SK-N-SH (cell line): ENCODE measurements at regions not wholly inside any gene's neighbourhood (a gene's known extent, or its start where the extent isn't known, plus 50 kb on each side); places are given as distances from the start of the nearest gene placed in this dataset.

Experiments
- CTCF ChIA-PET: fragments of 300-600, 350-600 bp; formaldehyde crosslinking; extraction: SDS; loops from one replicate; lab custom pipeline; 2021; lab: Yijun Ruan, JAX
- POLR2A ChIA-PET: fragments of 350-600 bp; sonication (Branson Sonifier 250); formaldehyde crosslinking; extraction: SDS; loops from one replicate; lab custom pipeline; 2020; ENCODE audit warnings: antibody characterized with exemption, inconsistent platforms; lab: Yijun Ruan, JAX
- DNase-seq: peaks from one replicate; pipeline ENCODE4 v3.0.0; 2012
- H2AFZ ChIP-seq: fragments of 200-600 bp; sonication (generic); 2 replicates; pipeline ENCODE4 v1.8.1; 2016; ENCODE audit warnings: antibody characterized with exemption, mild to moderate bottlenecking, low read depth
- H3F3A ChIP-seq: fragments of 200-600 bp; sonication (generic); replicated peaks from 2 replicates; pipeline ENCODE3; 2016; ENCODE audit warnings: antibody characterized with exemption, mild to moderate bottlenecking; ENCODE audit not compliant: insufficient read depth
- H3K27ac ChIP-seq, 2 experiments: fragments of 200-500 bp in 1 of 2; fragments of 200-600 bp in 1 of 2; sonication (Bioruptor generic) in 1 of 2; sonication (generic), shearing (Covaris generic) in 1 of 2; 2 replicates each; pipeline versions ENCODE4 v1.5.1 to v1.6.1; 2014 to 2016; ENCODE audit warnings: low read depth in 2 of 2, inconsistent platforms in 1 of 2, low read length in 1 of 2, mild to moderate bottlenecking in 1 of 2, mixed read lengths in 1 of 2
- H3K27me3 ChIP-seq: fragments of 200-600 bp; sonication (generic), shearing (Covaris generic); 2 replicates; pipeline ENCODE4 v1.6.1; 2016; ENCODE audit warnings: mixed run types; ENCODE audit not compliant: insufficient read depth
- H3K36me3 ChIP-seq, 2 experiments: fragments of 200-500 bp in 1 of 2; fragments of 200-600 bp in 1 of 2; sonication (Bioruptor generic) in 1 of 2; sonication (generic) in 1 of 2; replicated peaks in 1 of 2; 2 replicates each; pipeline versions ENCODE3 to v1.5.1; 2014 to 2016; ENCODE audit warnings: low read length in 1 of 2, mild to moderate bottlenecking in 1 of 2; ENCODE audit not compliant: insufficient read depth in 2 of 2, control insufficient read depth in 1 of 2
- H3K4me1 ChIP-seq, 2 experiments: fragments of 200-500 bp in 1 of 2; fragments of 200-600 bp in 1 of 2; sonication (Bioruptor generic) in 1 of 2; sonication (generic), shearing (Covaris generic) in 1 of 2; 2 replicates each; pipeline versions ENCODE4 v1.5.1 to v1.6.1; 2014 to 2016; ENCODE audit warnings: low read depth in 1 of 2, low read length in 1 of 2, mixed run types in 1 of 2; ENCODE audit not compliant: insufficient read depth in 2 of 2, control insufficient read depth in 1 of 2
- H3K4me2 ChIP-seq: fragments of 200-600 bp; sonication (generic), shearing (Covaris generic); 2 replicates; pipeline ENCODE4 v1.6.1; 2017; ENCODE audit warnings: mixed run types
- H3K4me3 ChIP-seq, 2 experiments: fragments of 200-500 bp in 1 of 2; fragments of 200-600 bp in 1 of 2; sonication (Bioruptor generic) in 1 of 2; sonication (generic), shearing (Covaris generic) in 1 of 2; 2 replicates each; pipeline versions ENCODE4 v1.5.1 to v1.8.1; 2014 to 2016; ENCODE audit warnings: low read depth in 2 of 2, inconsistent platforms in 1 of 2, low read length in 1 of 2, mild to moderate bottlenecking in 1 of 2, mixed read lengths in 1 of 2, moderate library complexity in 1 of 2
- H3K79me2 ChIP-seq: fragments of 200-600 bp; sonication (generic); 2 replicates; pipeline ENCODE4 v1.8.1; 2017; ENCODE audit warnings: mild to moderate bottlenecking; ENCODE audit not compliant: insufficient read depth
- H3K9ac ChIP-seq: fragments of 200-600 bp; sonication (generic); 2 replicates; pipeline ENCODE4 v1.6.1; 2017; ENCODE audit warnings: mixed run types
- H3K9me2 ChIP-seq: fragments of 200-600 bp; sonication (generic); 2 replicates; pipeline ENCODE4 v1.6.1; 2017; ENCODE audit warnings: mixed run types
- H3K9me3 ChIP-seq: fragments of 200-600 bp; sonication (generic); 2 replicates; pipeline ENCODE4 v1.6.1; 2017; ENCODE audit warnings: mixed run types, mild to moderate bottlenecking, moderate library complexity
- H4K20me1 ChIP-seq: fragments of 200-600 bp; sonication (generic); 2 replicates; pipeline ENCODE4 v1.6.1; 2017; ENCODE audit warnings: mild to moderate bottlenecking, mixed run types; ENCODE audit not compliant: insufficient read depth
- CHD2 ChIP-seq: fragments of 150-350 bp; IDR thresholded peaks from 2 replicates; pipeline ENCODE4 v1.6.1; 2018; ENCODE audit warnings: low read length; ENCODE audit not compliant: partially characterized antibody
- ELF1 ChIP-seq: IDR thresholded peaks from 2 replicates; pipeline ENCODE4 v1.4.0; 2012
- EZH2phosphoT487 ChIP-seq: fragments of 200-600 bp; sonication (generic); IDR thresholded peaks from 2 replicates; pipeline ENCODE4 v1.6.1; 2017; ENCODE audit warnings: low read depth, mixed run types, mild to moderate bottlenecking, antibody characterized with exemption, moderate library complexity, borderline replicate concordance
- NFIC ChIP-seq: IDR thresholded peaks from 2 replicates; pipeline ENCODE4 v1.4.0; 2012; ENCODE audit warnings: borderline replicate concordance
- REST ChIP-seq: IDR thresholded peaks from 2 replicates; pipeline ENCODE4 v1.6.1; 2012; ENCODE audit warnings: mild to moderate bottlenecking, low read depth, low read length, moderate library complexity
- RFX5 ChIP-seq: IDR thresholded peaks from 2 replicates; pipeline ENCODE4 v1.6.1; 2012; ENCODE audit warnings: mild to moderate bottlenecking, improper control_type of control experiment, low read length
- SIN3A ChIP-seq: IDR thresholded peaks from 2 replicates; pipeline ENCODE4 v1.6.1; 2012; ENCODE audit warnings: low read depth, mild to moderate bottlenecking, low read length, moderate library complexity, borderline replicate concordance
- USF1 ChIP-seq: IDR thresholded peaks from 2 replicates; pipeline ENCODE4 v1.4.0; 2012; ENCODE audit warnings: low read depth, borderline replicate concordance
- USF2 ChIP-seq: fragments of 150-350 bp; IDR thresholded peaks from 2 replicates; pipeline ENCODE4 v1.6.1; 2017; ENCODE audit warnings: antibody characterized with exemption, low read length, low read depth, borderline replicate concordance
- WGBS: methylation state at CpG from one replicate; pipeline ENCODE4 v1.1.6; 2017; ENCODE audit warnings: low lambda C conversion rate; 5-methylcytosine and 5-hydroxymethylcytosine counted together

GRCh38 chr6:145286916-145287315 is 448.4 kb downstream of the EPM2A start:
- Histone ChIP-seq H3K4me2 (no peak overlapping the region), H3K4me1 (no peaks in the 10 kb centered on the region), H3K9me3 (no peaks in the 10 kb centered on the region), H3F3A (no peaks in the 10 kb centered on the region), H4K20me1 (no peaks in the 10 kb centered on the region), H3K36me3 (no peaks in the 10 kb centered on the region), H3K9me2 (no peaks in the 10 kb centered on the region), H3K4me3 (no peak overlapping the region), H3K9ac (no peak overlapping the region), H3K27ac (no peak overlapping the region), H2AFZ (no peak overlapping the region), H3K27me3 (no peaks in the 10 kb centered on the region), H3K79me2 (no peaks in the 10 kb centered on the region)
- TF ChIP-seq EZH2phosphoT487, result no peak
- no peak for TF ChIP-seq USF2
- TF ChIP-seq CHD2, result no peak
- no peak for TF ChIP-seq SIN3A
- TF ChIP-seq ELF1, result no peak
- no peak for TF ChIP-seq USF1
- TF ChIP-seq RFX5, result no peak
- no peak for TF ChIP-seq REST
- no peak for TF ChIP-seq NFIC
- 20% methylated on average over 1 of the region's 1 CpG for WGBS
- POLR2A ChIA-PET, result no interaction called here
- DNase-seq, result no peak
- CTCF ChIA-PET, result no interaction called here

GRCh38 chr6:145289573-145289972 is 445.7 kb downstream of the EPM2A start:
- no peak for DNase-seq
- H3K4me1 ChIP-seq, result no peaks in the 10 kb centered on the region
- H3K79me2 ChIP-seq, result no peaks in the 10 kb centered on the region
- H4K20me1 ChIP-seq, result no peaks in the 10 kb centered on the region
- H3K9me2 ChIP-seq, result no peaks in the 10 kb centered on the region
- no peaks in the 10 kb centered on the region for H3F3A ChIP-seq
- H2AFZ ChIP-seq, result no peak overlapping the region
- ChIA-PET POLR2A (no interaction called here), CTCF (interaction anchor here (0.6 kb wide), 1 partner anchor 37 kb away, joined by 3 read pairs; no protein-coding TSS in a partner anchor)
- H3K27ac ChIP-seq, result no peak overlapping the region
- H3K27me3 ChIP-seq, result no peaks in the 10 kb centered on the region
- H3K9me3 ChIP-seq, result no peaks in the 10 kb centered on the region
- no peak overlapping the region for H3K9ac ChIP-seq
- H3K4me3 ChIP-seq, result no peak overlapping the region
- TF ChIP-seq EZH2phosphoT487, result no peak
- no peak overlapping the region for H3K4me2 ChIP-seq
- H3K36me3 ChIP-seq, result no peaks in the 10 kb centered on the region
- WGBS, result 39% methylated on average over 3 of the region's 3 CpGs
